HepG2 (cell line): ENCODE measurements at regions not wholly inside any gene's neighbourhood (a gene's known extent, or its start where the extent isn't known, plus 50 kb on each side); places are given as distances from the start of the nearest gene placed in this dataset.
"Not testable (repeated sequence)": the region's sequence is repeated elsewhere in the genome, so short reads cannot be mapped to it uniquely, and the experiment has no call there.

Source experiments
- ATAC-seq: fragments of 200-7000 bp; cut with Tn5 transposase; 3 replicates; pipeline ENCODE4 v1.9.1; 2020; ENCODE audit warnings: mild to moderate bottlenecking, moderate library complexity
- BruUV-seq: library from RNA; stranded (reverse); fragments of 400-500 nt; replicated peaks from 2 replicates; lab custom pipeline; 2021; lab: Mats Ljungman, UMichigan
- CTCF ChIA-PET: fragments of 300-600 bp; formaldehyde crosslinking; extraction: SDS; loops from one replicate; lab custom pipeline; 2021; ENCODE audit warnings: low total read pairs, inconsistent platforms, low intra/inter-chr PET ratio; lab: Yijun Ruan, JAX
- POLR2A ChIA-PET: fragments of 350-600 bp; sonication (Branson Sonifier 250); formaldehyde crosslinking; loops from one replicate; lab custom pipeline; 2020; ENCODE audit warnings: antibody characterized with exemption, inconsistent platforms; lab: Yijun Ruan, JAX
- DNase-seq: peaks from one replicate; pipeline ENCODE4 v3.0.0-alpha.2; 2015; ENCODE audit warnings: low spot score
- FAIRE-seq: peaks from 3 replicates; lab custom pipeline; 2011; peaks lifted over from hg19 to GRCh38; lab: Jason Lieb, UNC
- H2AFZ ChIP-seq: one replicate; pipeline ENCODE4 v1.6.1; 2011; ENCODE audit warnings: low read length, inconsistent platforms
- H3K27ac ChIP-seq: fragments of 300-600 bp; 3 replicates; pipeline ENCODE4 v1.8.0; 2011; ENCODE audit warnings: mixed run types, mild to moderate bottlenecking, mixed read lengths, low read length, inconsistent platforms; ENCODE audit not compliant: insufficient read depth; ENCODE audit errors: extremely low read length
- H3K27me3 ChIP-seq, 2 experiments: fragments of 200-600 bp in 1 of 2; 2 replicates in 1 of 2; 3 replicates in 1 of 2; pipeline versions ENCODE4 v1.6.0 to v1.8.0; 2011; ENCODE audit warnings: low read length in 2 of 2, mild to moderate bottlenecking in 2 of 2, moderate library complexity in 2 of 2, inconsistent platforms in 1 of 2; ENCODE audit not compliant: insufficient read depth in 2 of 2, control insufficient read depth in 1 of 2
- H3K36me3 ChIP-seq, 2 experiments: fragments of 200-600 bp in 1 of 2; replicated peaks in 1 of 2; 2 replicates in 1 of 2; 3 replicates in 1 of 2; pipeline versions ENCODE4 v1.5.1 to v1.8.0; 2011; ENCODE audit warnings: low read length in 2 of 2, inconsistent platforms in 1 of 2; ENCODE audit not compliant: insufficient read depth in 2 of 2, control insufficient read depth in 1 of 2
- H3K4me1 ChIP-seq: 2 replicates; pipeline ENCODE4 v1.5.1; 2012; ENCODE audit warnings: low read length, inconsistent platforms; ENCODE audit not compliant: insufficient read depth
- H3K4me2 ChIP-seq: 2 replicates; pipeline ENCODE4 v1.6.0; 2011; ENCODE audit warnings: low read depth, low read length, inconsistent platforms
- H3K4me3 ChIP-seq, 3 experiments: fragments of 200-600 bp in 1 of 3; sonication (generic), shearing (Covaris generic) in 1 of 3; replicated peaks in 1 of 3; 2 replicates each; pipeline ENCODE4 v1.5.1; 2011 to 2016; ENCODE audit warnings: low read length in 3 of 3, inconsistent platforms in 2 of 3, low read depth in 2 of 3, mild to moderate bottlenecking in 2 of 3, control low read depth in 1 of 3, mixed read lengths in 1 of 3; ENCODE audit not compliant: insufficient read depth in 1 of 3
- H3K79me2 ChIP-seq: one replicate; pipeline ENCODE4 v1.6.1; 2011; ENCODE audit warnings: low read length, inconsistent platforms; ENCODE audit not compliant: insufficient read depth
- H3K9ac ChIP-seq: 2 replicates; pipeline ENCODE4 v1.6.0; 2011; ENCODE audit warnings: mild to moderate bottlenecking, low read depth, low read length, inconsistent platforms; ENCODE audit not compliant: insufficient read depth
- H3K9me3 ChIP-seq: 2 replicates; pipeline ENCODE4 v1.5.1; 2012; ENCODE audit warnings: mild to moderate bottlenecking, low read length
- H4K20me1 ChIP-seq: 2 replicates; pipeline ENCODE4 v1.6.0; 2011; ENCODE audit warnings: inconsistent platforms, mild to moderate bottlenecking, low read length, moderate library complexity; ENCODE audit not compliant: insufficient read depth
- ATF7 ChIP-seq, 2 experiments: fragments of 450-650 bp in 1 of 2; sonication (generic) in 1 of 2; formaldehyde crosslinking in 1 of 2; IDR thresholded peaks; 2 replicates each; pipeline versions ENCODE4 v1.4.0 to v1.6.1; 2016 to 2020; ENCODE audit warnings: antibody characterized with exemption in 1 of 2, mild to moderate bottlenecking in 1 of 2, missing genetic modification reagents in 1 of 2
- WGBS: methylation state at CpG from one replicate; pipeline ENCODE4 v1.1.6; 2017; ENCODE audit warnings: low lambda C conversion rate; 5-methylcytosine and 5-hydroxymethylcytosine counted together
- in situ Hi-C: cut with HindIII; loops from 2 replicates; pipeline ENCODE4 v1.10.0; 2017; ENCODE audit warnings: low pct_unique_long_range_greater_than_20kb; ENCODE audit not compliant: extremely low pct_ligation_motif_present
- intact Hi-C: fragments of 100-400 bp; cut with micrococcal nuclease; formaldehyde crosslinking; loops from one replicate; pipeline ENCODE4 v1.10.0; 2022; ENCODE audit not compliant: unreplicated experiment
- TF ChIP-seq, protein P1 (sequence below): sonication (generic); formaldehyde crosslinking; IDR thresholded peaks from 2 replicates; pipeline ENCODE4 v1.8.0; 2022; ENCODE audit warnings: mild to moderate bottlenecking, missing genetic modification reagents

DNA sequence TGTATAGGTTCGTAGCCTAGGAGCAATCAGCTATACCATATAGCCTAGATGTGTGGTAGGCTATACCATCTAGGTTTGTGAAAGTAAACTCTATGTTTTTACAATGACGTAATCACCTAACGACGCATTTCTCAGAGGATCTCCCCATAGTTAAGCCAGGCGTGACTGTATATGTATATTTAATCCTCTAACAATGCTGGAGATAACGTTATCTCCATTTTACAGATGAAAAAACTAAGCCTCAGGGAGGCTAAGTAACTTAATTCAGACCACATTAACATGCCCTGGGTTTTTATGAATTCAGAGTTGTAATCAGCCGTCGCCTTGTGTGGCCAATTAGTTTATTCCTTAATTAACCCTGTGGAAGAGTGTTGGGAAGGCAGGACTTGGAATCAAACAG, 107.7 kb upstream of the PLXNA2 start:
- CTCF ChIA-PET = no interaction called here
- Histone ChIP-seq H3K36me3 (no peaks in the 10 kb centered on the region), H3K9me3 (no peaks in the 10 kb centered on the region), H3K9ac (no peak overlapping the region), H3K4me1 (no peaks in the 10 kb centered on the region), H3K27me3 (no peaks in the 10 kb centered on the region), H3K27ac (no peak overlapping the region), H3K4me2 (no peak overlapping the region), H3K4me3 (no peak overlapping the region), H3K79me2 (no peaks in the 10 kb centered on the region), H4K20me1 (no peaks in the 10 kb centered on the region), H2AFZ (no peak overlapping the region)
- intact Hi-C loops = loop anchor here (10.0 kb wide), 1 partner anchor 1003 kb away; no protein-coding TSS in a partner anchor
- DNase-seq (no peak), FAIRE-seq (no peak), ATAC-seq (no peak)
- peak; percentile 31; the same call in 1 of the 2 replicates for TF ChIP-seq ATF7 (IDR thresholded peaks at IDR 0.05)
- no peak for TF ChIP-seq ATF7 (CRISPR knock-in tag; IDR thresholded peaks at IDR 0.05)
- TF ChIP-seq, protein P1, sequence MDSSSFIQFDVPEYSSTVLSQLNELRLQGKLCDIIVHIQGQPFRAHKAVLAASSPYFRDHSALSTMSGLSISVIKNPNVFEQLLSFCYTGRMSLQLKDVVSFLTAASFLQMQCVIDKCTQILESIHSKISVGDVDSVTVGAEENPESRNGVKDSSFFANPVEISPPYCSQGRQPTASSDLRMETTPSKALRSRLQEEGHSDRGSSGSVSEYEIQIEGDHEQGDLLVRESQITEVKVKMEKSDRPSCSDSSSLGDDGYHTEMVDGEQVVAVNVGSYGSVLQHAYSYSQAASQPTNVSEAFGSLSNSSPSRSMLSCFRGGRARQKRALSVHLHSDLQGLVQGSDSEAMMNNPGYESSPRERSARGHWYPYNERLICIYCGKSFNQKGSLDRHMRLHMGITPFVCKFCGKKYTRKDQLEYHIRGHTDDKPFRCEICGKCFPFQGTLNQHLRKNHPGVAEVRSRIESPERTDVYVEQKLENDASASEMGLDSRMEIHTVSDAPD (CRISPR knock-in tag) = no peak
- POLR2A ChIA-PET = no interaction called here
- no TSS peak for BruUV-seq
- in situ Hi-C loops = no loop called here
- 53% methylated on average over 8 of the region's 8 CpGs for whole genome bisulfite sequencing

DNA sequence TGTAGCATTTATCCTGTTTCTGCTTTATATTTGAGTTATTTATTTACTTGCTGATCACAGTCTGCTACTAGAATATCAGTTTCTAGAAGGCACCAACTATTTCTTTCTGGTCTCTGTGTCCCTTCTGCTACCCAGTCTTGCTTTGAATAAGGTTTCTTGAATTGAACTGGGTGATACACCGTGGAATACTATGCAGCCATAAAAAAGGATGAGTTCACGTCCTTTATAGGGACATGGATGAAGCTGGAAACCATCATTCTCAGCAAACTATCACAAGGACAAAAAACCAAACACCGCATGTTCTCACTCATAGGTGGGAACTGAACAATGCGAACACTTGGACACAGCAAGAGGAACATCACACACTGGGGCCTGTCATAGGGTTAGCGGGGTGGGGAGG, 109.6 kb upstream of the PLXNA2 start:
- H3K9me3 ChIP-seq, POLR2A ChIA-PET, H3K9ac ChIP-seq, H3K4me2 ChIP-seq, H4K20me1 ChIP-seq, ATAC-seq, DNase-seq, H3K4me1 ChIP-seq, BruUV-seq, H3K27me3 ChIP-seq, in situ Hi-C loops, H3K36me3 ChIP-seq, FAIRE-seq, H2AFZ ChIP-seq, H3K4me3 ChIP-seq, H3K79me2 ChIP-seq, H3K27ac ChIP-seq, CTCF ChIA-PET: not testable (repeated sequence)
- intact Hi-C loops = loop anchor here (10.0 kb wide), 1 partner anchor 1001 kb away; no protein-coding TSS in a partner anchor
- 44% methylated on average over 5 of the region's 5 CpGs for WGBS
